ENCODE measurements at regions not wholly inside any gene's neighbourhood (a gene's known extent, or its start where the extent isn't known, plus 50 kb on each side); places are given as distances from the start of the nearest gene placed in this dataset.

DNA sequence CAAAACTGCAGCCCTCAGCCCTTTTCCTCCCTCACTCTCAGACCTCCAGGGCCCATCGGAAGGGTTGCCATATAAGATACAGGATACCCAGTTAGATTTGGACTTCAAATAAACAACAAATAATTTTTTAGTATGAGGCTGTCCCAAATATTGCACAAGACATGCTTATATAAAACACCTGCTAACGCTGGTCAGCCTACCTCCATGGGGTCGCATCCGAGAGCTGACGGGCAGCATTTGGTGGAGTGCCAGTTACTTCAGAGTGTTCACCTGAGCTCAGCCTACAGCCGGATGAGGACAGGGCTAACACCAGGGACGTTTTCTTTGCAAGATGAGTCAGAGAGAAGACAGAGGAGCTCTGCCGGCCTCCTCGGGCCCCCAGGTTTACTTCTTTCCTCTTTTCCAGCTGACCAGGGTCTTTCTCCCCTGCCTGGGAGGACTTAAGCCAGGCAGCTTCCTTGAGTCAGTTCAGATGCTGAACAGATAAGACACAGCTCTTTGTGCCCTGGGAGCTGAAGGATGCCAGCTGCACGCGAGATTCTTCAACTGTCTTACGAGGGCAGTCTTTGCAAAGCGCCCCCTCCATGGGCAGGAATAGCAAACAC is 141.2 kb upstream of the KCNG1 start:
- DNase-seq (ENCODE audit: low read depth in 3 of 3, low spot score in 1 of 3): no peak

DNA sequence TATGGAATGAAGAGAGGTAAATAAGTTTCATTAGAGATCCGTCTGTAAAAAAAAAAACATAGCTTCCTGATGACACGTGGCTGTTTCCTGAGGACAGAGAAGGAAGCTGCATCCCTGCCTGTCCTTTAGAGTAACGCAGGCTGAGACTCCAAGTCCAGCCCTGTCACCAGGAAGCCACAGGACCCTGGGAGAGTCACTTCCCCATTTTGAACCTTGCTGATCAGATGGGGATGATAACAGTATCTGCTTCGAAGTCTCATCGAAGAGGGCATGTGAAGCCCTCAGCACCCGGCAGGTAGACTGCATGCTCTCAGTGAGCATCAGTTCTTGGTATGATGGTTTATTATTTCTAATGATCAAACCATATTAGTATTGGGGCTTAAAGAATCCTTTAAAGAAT is 139.1 kb upstream of the KCNG1 start:
- no peak for DNase-seq (ENCODE audit: low read depth in 3 of 3, low spot score in 1 of 3)

DNA sequence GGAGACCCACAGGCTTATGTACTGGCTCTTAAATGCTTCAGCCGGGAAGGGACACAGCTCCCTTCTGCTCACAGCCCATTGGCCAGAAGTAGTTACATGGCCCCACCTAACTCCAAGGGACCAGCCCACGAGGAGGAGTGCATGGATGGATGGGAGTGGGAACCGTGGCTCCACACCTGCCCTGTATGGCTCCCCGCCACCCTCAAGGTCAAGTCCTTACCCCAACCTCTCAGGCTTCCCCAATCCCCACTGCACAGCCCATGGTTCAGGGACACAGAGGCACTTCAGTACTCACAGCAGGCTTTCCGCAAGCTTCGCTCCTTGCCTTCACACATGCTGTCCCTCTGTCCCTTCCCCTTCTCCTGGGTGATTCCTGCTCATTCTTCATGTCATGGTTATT is 137.9 kb upstream of the KCNG1 start:
- no peak for DNase-seq (ENCODE audit: low read depth in 3 of 3, low spot score in 1 of 3)

DNA sequence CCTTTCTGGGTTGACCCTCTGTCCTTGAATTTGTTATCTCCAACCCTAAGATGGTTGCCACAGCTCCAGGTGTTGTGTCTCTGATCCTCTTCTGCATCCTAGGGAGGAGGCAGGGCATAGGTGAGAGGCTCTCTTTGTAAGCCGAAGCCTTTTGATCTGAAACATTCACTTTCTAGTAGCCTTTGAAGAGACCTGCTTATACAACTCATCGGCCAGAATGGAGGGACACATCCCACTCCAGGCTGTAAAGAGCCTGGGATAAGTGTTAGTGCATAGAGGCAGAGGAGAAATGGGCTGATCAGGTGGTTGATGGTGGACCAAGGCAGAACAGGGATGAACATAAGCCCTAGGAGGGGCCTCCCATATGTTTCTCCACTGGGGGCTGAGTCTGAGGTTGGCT is 137.1 kb upstream of the KCNG1 start:
- no peak for DNase-seq (ENCODE audit: low read depth in 3 of 3, low spot score in 1 of 3)

DNA sequence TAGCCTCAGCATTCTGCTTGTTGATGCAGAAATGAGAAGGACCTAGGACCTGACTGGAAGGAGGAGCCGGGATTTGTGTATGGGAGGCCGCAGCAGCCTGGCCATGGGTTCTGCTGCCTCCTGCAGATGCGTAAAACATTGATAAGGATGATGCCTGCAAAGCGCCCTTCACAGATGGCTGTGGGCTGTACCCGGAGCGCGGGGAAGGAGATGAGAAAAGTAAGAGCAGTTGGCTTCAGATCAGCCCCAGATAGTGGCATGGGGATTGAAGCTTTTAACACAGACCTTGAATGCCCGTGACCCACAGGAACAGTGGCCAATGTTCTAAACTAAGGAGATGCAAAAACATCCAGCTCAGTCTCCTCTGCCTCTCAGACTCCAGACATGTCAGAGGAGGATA is 136.4 kb upstream of the KCNG1 start:
- no peak for DNase-seq (ENCODE audit: low read depth in 3 of 3, low spot score in 1 of 3)

DNA sequence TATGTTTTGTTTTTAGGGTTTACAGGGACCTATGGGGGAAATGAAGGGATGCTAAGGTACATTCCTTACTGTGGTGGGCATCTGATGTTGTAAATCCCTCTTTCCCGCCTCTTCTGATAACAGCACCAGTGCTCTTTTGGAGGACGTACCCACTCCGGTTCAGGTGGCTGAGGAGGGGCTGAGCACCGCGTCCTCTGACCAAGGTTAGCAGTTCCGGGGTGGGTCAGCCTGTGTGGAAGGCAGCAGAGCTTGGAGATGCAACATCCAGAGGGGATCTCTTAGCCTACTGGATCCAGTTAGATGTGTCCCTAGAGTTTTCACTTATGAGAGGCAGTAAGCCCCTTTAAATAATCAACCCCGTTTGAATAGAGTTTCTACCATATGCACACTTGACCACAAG is 135.3 kb upstream of the KCNG1 start:
- DNase-seq (ENCODE audit: low read depth in 3 of 3, low spot score in 1 of 3): no peak

DNA sequence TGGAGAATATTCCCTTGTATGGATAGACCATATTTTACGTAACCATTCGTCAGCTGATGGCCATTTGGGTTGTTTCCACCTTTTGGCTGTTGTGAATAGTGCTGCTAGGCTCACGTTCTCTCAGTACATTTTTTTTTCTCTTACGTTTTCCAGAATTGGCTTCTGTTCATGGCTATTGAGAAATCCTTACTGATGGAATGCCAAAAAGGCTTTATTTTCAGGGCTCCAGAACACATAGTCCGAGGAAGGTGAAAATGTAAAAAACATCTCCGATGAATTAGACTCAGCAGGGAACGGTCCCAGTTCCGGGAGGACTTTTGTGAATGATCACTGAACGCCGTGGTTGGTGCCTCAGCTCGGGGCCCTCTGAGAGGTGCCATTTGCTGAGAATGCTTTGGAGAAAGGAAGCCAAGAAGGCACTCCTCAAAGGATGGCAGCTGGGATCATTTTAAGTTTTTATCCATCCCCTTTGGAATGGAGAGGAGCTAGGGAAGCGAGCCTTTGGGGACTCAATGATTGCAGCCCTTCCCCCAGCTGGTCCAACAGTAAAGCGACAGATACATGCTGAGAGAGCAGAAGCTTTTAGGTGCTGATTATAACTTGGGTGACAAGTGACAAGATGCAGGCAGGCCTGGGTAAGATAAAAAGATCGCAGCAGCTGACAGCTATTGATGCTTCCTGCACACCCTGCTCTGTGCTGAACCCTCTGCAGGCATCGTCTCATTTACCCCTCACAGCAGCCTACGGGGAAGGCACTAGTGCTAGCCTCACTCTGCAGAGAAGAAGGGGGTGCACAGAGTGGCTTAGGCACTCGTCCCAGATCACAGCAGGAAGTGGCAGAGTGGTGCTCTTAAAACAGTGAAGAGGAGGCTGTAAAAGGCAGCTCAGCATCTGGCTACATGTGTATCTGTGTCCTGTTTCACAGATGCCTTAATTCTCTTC is 133.4 kb upstream of the KCNG1 start:
- DNase-seq (ENCODE audit: low read depth in 3 of 3, low spot score in 1 of 3): no peak

DNA sequence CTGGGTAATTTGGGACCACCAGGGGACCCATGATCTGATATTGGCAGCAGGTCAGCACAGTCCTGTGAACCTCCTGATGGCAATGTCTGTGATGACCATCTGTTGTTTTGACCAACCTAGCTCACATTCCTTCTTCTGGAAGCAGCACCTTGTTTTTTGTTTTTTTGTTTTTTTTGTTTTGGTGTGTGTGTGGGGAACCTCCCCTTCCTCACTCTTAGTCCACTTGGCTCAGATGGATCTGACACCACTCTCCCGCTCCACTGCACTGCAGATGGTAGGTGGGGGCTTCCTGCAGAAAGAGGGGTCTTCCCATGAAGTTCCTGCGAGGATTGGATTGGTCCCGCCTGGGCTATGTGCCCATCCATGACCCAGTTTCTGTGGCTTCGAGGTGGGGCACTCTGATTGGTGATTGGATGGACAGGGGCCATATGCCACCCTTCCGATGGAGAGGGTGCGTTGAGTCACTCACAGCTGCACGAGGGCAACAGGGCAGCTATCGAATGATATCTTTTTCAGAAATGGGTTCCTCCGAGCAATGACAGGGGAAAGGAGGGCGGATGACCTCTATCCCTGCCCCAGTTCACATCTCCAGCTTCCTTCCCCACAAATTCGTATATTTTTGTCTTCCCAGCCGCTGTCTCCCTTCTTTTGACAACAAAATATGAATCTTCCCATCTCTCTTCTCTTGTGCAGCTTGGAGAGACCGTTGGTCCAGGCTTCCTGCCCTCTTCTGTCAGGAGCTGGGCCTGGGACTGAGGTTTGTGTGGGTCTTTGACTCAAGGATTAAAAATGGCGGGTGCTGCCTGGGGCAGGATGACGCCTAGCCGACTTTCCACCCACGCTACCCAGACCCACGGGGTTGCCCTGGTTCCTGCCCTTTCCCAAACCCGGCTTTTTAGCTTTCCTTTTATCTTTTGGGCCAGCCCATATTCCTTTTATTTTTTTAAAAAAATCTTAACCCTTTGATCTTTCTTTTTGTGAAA is 132.1 kb upstream of the KCNG1 start:
- no peak for DNase-seq (ENCODE audit: low read depth in 3 of 3, low spot score in 1 of 3)

DNA sequence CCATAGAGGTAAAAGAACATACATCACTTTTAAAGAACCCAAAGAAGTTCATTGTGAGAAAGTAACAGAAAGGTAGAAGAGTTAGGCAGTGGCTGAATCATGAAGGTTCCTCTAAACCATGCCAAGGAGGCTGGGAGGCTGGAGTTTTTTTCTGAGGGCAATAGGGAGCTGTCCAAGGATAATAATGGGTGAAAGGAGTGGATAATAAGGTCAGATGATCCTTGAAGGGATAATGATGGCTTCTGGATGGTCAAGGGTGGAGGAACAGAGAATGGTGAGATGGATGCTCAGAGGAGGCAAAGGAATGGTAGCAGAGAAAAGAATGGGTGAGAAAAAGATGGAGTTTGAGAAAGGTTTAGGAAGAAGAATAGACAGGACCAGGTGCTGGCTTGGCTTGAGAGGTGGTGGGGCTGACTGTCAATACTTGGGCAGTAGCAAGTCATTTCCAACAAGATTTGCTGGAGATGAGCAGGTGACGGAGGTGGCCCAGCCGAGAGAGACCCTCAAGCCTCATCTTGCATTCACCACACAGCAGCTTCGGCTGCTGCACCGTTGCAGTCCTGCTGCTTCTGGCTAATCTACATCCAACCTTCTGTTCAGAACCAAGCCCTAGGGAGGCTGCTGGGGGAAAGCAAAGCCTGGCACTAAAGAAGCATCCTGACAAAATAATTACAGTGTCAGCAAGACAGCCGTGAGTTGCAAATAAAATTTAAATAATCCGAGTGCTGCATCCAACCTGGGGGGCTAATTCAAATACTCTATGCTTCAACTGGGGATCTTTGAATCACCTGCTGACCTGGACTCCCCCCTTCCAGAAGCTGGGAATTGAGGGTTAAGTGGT is 131.2 kb upstream of the KCNG1 start:
- no peak for DNase-seq (ENCODE audit: low read depth in 3 of 3, low spot score in 1 of 3)

DNA sequence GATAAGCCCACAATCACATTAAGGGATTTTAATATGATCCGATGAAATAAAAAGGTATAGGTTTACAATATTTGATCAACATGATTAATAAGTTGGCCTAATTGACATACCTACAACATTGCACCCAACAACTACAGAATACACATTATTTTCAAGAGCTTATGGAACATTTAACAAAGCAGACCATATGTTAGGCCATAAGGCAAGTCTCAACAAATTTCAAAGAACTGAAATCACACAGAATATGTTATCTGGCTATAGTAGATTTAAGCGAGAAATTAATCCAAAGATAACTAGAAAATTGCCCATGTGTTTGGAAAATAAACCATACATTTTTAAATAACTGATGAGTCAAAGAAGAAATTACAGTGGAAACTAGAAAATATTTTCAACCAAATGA is 126.0 kb upstream of the KCNG1 start:
- DNase-seq (ENCODE audit: low read depth in 3 of 3, low spot score in 1 of 3): no peak

DNA sequence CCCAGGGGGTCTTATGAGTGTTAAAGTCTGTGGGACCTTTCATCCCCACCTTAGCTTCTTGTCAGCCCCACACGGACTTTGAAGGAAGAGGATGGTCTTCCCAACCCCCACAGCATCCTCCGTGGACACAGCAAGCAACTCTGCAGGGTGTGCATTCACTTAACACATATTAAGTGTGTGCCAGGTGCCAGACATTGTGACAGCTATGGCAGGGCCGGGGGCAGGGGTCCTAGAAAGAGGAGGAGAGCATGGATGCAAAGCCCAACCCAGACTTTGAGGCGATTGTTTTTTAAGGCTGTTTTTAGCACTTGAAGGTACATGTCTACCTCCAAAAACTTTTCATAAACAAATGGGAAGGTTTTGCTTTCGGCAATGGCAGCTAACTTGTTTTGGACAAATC is 121.6 kb upstream of the KCNG1 start:
- DNase-seq (ENCODE audit: low read depth in 3 of 3, low spot score in 1 of 3): no peak

DNA sequence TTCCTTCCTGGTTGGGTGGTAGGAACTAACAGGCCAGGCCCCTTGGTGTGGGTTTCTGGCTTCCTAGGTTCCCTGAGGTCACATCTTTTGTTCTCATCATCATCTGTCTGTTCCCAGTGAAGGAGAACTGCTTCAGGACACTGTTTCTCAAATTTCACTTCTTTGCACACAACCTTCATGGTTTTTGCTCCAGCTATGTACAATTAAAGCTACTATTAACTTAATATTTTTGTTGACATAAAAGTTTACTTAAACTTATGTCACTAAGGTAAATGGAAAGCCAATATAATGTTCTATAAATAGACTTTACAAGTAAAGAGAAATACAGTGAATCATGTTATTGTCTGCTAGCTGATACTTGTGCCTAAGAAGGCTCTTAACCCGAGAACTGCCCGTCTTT is 120.7 kb upstream of the KCNG1 start:
- no peak for DNase-seq (ENCODE audit: low read depth in 3 of 3, low spot score in 1 of 3)

DNA sequence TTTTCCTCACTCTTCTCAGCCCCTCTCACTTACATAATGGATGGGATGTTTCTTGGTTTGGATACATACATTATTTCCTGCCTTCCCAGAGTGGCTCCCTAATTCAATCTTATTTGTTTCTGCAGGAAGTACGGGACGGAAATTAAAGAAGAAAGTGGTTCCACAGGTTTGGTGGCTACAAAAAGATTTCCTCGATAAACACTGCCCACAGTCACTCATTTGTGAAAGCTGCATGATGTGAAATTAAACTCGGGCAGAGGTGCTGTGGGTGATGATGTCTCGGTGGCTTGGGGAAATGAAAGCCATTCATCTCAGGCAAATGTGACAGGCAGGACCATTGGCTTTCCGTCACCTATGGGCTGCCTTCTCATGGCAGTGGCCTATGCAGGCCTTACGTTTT is 119.5 kb upstream of the KCNG1 start:
- DNase-seq (ENCODE audit: low read depth in 3 of 3, low spot score in 1 of 3): no peak

DNA sequence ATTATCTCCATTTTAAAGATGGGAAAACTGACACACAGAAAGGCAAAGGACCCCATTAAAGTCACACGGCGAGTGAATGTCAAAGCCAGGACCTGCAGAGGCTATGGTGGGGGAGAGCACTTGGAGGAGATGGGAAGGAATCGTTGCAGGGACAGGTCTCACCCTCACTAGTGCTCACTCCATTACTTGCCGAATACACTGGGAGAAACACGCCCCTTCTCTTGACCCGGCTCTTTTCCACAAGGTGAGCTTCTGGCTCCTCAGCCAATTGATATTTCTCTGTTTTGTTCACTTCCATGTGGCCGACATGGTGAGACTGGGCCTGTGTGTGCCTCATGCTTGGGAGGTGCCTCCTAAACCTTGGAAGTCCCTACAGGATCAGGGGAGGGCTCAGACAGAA is 117.8 kb upstream of the KCNG1 start:
- DNase-seq (ENCODE audit: low read depth in 3 of 3, low spot score in 1 of 3): no peak

DNA sequence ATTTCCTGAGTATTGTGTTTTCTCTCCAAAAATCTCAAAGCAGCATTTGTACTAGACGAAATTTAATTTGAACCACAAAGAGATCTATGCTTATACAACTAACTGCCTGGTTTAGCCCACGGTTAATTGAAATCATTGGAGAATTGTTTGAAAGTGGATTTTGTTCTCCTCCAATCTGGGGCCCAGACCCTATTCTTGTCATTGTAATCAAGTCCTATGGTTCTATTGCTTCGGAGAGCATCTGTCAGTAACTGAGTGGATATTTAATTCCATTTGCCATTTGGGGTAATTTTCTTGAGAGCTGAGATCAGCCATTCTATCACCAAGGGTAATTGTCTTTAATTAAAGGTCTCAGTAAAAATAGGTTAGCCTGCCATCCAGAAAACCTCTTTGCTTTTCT is 117.0 kb upstream of the KCNG1 start:
- no peak for DNase-seq (ENCODE audit: low read depth in 3 of 3, low spot score in 1 of 3)

DNA sequence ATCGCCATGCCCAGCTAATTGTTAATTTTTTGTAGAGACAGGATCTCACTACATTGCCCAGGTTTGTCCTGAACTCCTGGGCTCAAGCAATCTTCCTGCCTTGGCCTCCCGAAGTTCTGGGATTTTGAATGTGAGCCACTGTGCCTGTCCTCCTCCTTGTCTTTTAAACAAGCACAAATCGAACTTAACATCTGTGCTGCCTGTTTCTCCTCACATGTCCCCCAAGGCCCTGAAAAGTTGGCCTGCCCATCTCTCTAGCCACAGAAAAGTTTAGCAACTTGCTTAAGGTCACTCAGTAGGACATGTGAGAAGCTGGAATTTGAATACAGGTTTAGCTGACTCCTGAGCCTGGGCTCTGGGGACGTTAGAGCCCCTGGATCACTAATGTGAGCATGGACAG is 115.7 kb upstream of the KCNG1 start:
- no peak for DNase-seq (ENCODE audit: low read depth in 3 of 3, low spot score in 1 of 3)

DNA sequence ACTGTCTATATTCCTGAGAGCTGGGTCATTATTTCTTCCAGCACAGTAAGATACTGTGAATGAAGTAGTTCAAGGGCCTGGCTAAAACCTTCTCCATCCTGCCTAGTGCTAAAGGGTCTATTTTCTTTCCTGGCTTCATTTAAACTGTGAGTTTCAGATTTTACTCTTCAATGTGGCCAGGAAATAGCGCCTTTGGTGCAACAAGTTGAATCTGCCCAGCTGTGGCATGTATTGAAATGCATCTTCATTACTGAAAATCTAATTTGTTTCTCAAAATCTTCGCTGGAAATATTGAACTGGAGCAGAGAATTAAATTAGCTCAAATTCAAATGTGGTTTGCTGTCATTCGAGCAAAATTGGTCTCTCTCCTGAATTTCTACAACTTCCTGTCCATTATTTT is 114.6 kb upstream of the KCNG1 start:
- no peak for DNase-seq (ENCODE audit: low read depth in 3 of 3, low spot score in 1 of 3)

DNA sequence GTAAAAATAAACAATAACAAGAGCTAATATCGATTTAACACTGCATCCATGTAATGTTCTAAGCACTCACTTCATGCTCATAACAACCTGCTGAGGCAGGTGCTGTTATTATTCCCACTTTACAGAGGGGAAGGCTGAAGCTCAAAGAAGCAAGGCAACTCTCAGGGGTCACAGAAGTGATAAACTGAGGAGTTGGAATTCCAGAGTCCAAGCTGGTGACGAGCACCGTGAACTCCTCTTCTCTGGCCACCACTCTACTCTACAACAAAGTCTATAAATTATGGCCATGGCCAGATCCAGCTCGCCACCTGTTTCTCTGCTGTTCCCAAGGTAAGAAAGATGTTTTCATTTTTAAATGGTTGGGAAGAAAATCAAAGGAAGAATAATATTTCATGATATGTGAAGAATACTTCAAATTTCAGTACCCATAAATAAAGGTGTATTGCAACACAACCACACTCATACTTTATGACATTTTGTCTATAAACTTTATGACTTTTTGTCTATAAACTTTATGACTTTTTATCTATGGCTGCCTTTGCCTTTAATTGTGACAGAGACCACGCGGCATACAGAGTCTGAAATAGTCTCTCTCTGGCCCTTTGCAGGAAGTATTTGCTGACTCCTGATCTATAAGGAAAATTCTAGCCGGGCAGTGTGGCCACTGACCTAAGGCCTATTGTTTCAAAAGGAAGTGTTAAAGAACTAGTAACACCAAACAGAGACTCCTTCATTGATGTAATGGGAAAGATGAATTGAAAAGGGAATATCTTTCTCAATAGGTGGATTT is 113.2 kb upstream of the KCNG1 start:
- no peak for DNase-seq (ENCODE audit: low read depth in 3 of 3, low spot score in 1 of 3)

DNA sequence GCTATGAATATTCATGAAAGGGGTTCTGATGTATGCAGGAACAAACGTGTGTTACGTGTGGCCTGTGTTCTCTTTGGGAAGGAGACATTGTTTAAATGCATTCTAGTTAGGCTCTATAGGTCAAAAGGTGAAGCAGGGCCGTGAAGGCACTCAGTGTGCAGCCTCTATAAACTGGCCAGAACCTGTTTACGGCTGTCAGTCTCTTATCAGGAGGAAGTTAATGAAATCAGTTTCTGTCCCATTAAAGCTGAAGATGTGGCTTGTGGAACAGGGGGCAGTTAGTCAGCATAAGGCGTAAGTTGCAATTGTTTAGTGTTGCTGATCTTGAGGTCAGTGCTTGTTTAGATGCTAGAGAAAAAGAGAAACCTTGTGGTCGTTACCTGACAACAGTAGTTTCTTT is 111.5 kb upstream of the KCNG1 start:
- DNase-seq (ENCODE audit: low read depth in 3 of 3, low spot score in 1 of 3): no peak

DNA sequence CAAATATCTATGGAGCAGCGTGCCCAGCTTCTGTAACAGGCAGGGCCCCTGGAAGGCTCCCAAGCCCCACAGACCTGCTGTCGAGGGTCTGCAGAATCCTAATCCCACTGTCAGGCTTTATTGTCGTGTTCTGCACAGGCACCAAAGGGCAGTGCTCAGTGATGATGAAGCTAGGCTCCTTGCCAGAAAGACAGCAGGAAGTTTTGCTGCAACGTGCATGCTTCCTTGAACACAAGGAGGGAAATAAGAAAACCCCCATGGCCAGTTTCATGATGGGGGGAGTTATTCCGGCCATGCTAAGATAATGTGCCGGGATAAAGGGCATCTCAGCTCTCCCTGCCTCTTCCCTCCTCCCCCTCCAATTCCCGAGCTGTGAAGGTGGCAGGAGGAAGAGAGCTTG is 109.4 kb upstream of the KCNG1 start:
- DNase-seq (ENCODE audit: low read depth in 3 of 3, low spot score in 1 of 3): no peak
